COLO668 (cell line): ENCODE measurements at regions not wholly inside any gene's neighbourhood (a gene's known extent, or its start where the extent isn't known, plus 50 kb on each side); places are given as distances from the start of the nearest gene placed in this dataset.
A peak's percentile ranks its signal among the peaks of the same experiment; 100 is the strongest.

Source experiments
- DNase-seq: peaks from one replicate; lab custom pipeline; 2025; ENCODE audit not compliant: unreplicated experiment; lab: John Stamatoyannopoulos, UW

- DNase-seq, result no peak
Observed at GRCh38 chr4:185921583-185922555, 109.9 kb upstream of the SORBS2 start.

DNA sequence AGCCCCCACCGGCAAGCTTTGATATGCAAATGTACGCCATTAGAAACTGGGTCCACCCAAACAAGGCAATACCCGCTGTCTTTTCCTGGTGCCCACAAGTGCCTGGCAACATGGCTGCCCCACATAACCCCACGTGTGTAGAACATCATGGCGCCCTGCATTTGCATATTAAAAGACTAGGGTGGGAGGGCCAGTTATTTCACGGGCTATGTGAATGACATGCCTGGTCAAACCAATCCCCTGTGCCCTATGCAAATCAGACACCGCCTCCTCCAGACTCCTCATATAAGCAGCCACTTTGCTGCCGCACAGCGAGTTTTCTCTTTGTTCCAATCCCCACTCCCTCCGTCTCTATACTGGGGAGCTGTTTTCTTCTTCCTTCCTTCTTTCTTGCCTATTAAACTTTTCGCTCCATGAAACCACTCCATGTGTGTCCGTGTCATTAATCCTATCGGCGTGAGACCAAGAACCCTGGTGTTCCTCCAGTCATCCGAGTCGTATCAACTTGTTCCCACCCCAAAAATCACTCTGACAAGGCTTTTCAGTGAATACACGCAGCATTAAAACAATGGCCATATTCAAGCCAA, 112.6 kb upstream of the SORBS2 start:
- DNase-seq, result no peak

DNA sequence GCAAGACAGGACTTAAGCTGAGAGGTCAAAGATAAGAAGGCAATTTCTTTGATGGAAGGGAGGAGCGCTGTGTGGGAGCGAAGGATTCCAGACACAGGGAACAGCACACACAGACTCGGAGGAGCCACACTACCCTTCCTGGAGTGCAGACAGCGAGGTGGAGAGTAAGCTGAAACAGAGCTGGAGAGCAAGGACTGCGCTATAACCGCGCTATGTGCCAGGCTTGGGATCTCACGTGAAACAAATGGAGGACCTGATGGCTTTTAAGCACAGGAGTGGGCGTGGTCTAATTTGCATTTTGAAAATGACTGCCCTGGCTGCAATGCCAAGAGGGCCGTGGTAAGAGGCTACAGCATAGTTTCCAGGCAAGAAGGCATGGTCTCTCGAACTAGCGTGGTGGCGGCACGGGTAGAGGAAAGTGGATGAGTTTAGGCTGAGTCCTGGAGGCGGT, 113.9 kb upstream of the SORBS2 start:
- no peak for DNase-seq

DNA sequence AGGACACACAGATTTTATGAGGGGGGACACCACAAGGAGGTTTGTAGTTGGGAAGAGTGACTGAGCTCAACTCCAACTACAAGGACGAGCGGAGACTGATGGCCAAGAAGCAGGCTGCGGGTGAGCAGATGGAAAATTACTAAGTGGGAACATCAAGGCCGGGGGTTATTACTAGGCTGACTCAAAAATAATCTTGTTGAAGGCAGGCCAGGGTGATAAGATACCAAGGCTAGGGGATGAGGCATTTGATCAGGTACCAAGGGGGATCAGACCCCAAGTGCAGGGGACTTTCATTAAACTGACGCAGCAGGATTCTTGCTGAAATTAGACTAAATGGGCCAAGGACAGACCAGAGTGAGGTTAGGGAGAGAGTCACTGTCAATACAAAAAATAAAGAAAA, 119.4 kb upstream of the SORBS2 start:
- DNase-seq, result no peak

DNA sequence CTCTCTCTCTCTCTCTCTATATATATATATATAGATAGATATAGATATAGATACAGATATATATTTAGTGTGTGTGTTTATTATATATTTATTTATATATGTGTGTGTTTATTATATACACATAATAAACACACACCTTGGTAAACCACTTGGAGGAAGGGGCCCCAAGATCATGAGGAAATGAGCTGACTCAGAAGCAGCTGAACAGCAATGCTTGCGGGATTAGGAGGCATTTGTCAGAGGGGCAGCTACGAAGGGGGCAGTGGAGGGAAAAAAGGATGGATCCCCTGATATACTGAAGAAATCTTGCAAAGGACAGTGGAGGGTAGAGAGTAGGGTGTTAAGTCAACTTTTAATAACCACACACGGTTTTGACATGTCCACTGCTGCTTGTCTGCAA, 120.0 kb upstream of the SORBS2 start:
- DNase-seq, result no peak

DNA sequence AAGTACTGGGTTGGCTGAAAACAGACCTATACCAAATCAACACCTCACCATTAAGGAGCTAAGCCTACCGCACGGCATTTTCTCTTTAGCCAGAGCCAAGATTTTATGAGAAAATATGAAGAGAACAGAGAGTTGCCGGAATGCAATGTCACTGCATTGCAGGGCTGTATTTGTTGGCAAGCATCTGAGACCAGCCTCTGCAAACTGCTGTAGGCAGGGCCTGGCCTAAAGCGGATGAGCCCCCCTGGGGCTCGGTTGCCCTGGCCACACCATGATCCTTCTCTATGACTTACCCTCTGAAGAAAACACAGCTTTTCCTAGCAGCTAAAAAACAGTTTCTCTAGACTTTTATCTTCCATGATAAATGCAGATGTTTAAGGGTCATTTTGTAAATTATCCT, 120.5 kb upstream of the SORBS2 start:
- no peak for DNase-seq

DNA sequence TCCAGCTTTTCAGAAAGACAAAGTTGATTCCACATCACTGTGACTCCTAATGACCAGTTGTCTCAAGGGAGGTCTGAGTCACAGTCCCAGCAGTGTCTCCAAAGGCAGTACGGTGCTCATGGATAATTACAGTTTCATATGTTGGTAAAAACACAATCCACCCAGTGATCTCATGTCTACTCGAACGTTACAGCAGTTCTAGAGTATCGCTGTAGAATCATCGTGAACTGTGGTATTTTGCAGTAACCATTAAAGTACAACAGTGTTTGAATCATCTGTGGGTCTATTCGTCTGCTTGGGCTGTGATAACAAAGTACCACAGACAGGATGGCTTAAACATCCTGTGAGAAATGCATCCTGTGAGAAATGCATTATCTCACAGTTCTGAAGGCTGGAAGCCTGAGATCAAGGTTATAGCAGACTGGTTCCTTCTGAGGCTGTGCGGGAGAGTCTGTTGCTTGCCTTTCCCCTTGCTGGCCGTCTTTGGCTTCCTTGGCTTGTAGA, 121.1 kb upstream of the SORBS2 start:
- no peak for DNase-seq

DNA sequence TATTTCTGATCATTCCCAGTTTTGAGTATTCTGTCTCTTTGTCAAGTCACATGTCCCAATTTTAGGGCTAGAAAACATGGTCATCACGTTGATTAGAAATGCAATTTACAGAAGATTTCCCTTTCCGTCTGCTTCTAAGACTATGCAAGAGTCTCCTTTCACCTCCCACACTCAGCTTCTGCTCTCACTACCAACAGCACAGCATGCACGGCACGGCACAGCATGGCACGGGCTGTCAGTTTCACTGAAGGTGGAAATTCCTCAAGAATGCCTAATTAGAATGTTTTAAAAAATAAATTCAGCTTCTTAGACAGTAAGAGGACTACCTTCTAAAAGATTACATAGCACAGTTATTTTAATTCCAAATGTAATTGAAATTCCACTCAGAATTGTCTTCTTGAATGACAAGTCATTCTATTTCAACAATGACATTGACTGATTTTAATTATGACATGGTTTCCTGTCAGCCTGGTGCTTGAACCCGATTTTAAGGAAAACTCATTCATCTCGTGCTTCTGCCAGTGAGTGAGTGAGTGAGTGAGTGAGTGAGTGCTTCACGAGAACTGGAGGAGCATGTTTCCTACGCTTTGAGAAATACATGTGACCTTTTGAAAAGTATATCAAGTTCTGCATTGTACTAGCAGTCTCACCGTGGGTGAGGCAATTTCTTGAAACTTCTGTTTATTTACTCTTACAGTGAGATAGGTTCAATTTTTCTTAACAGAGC, 124.8 kb upstream of the SORBS2 start:
- DNase-seq, result no peak

DNA sequence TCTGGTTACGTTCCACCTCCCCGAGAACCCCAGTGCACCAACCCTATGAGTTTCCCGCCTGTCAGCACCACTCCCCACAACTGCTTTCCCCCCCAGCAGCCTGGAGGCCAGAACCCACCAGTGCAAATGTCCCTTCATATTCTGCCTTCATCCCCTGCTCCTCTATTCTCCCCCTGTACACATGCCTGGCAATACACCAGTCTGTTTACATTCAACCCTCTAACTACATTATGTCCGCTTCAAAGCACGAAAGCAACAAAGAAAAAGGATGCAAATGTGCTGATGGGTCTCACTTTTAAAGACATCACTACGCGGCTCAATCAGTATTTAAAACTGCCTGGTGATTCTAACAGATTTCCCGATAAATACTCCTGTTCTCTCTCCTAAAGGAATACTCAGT, 126.7 kb upstream of the SORBS2 start:
- DNase-seq, result no peak

- no peak for DNase-seq
Observed at GRCh38 chr4:185941461-185941860, 127.5 kb upstream of the TLR3 start.

DNA sequence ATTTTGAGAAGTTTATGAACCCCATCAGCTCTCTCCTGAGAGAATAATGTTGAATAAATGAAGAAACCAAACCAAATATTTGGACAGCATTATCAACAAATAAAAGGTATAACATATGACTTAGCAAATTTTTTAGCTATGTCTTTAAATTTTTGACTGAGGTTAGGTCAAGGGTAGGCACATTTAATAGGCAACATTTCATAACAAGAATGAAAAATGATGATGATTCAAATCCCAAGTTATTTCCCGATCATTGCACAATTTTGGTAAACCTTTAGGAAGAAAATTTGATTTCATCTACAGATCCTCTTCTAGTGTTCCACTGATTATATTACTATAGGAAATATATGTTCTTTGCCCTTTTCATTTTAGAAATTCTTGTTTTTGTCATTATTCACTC, 123.7 kb upstream of the TLR3 start:
- DNase-seq, result no peak

DNA sequence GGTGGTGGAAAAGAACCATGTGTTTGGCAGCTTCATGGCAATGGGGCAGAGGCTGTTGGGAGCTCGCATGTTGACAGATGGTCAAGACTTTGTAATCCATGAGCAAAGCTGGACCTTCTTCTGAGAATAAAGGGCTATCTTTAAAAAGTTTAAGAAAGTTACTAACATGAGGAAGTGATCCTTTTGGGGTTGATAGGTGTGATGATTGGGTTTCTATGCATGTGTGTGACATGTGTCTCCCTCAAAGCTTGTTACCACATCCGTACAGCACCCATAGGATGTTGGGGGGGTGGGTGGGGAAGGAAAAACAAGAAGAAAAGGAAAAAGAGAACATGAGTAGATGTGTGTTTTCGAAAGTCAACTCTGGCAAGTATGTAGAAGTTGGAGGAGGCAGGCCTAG, 123.0 kb upstream of the TLR3 start:
- DNase-seq, result no peak

GRCh38 chr4:185950891-185951290, 118.1 kb upstream of the TLR3 start:
- DNase-seq, result no peak

GRCh38 chr4:185955151-185955770, 113.7 kb upstream of the TLR3 start:
- no peak for DNase-seq

- DNase-seq, result no peak
Observed at GRCh38 chr4:185955826-185956543, 113.0 kb upstream of the TLR3 start.

GRCh38 chr4:185956544-185956940, 112.4 kb upstream of the TLR3 start:
- DNase-seq, result no peak

DNA sequence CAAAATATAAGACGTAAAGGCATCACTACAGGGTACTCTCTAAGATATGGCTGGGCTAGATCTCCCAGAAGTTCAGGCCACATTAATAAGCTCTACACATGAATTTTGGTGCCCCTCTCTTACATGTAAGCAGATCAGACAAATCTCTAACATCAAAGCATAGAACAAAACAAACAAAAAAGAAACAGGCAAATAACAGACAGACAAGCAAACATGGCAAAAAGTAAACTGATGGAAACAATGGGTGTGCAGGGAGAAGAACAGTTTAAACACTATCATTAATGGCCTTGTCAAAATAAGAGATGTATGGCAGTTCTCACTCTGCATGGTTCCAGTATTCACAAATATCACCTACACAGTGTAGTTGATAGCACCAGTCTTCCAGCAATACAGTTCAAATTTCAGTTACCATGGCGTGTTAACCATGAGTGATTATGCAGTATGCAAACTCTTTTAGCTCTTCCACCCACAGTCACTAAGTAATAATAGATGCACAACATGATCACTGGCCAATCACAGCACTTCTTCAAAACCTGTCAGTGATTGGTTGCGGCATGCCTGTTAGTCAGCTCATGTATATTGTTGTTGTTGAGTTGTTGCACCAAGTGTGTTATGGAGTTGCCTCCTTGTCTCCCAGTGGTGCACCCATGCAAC, 110.7 kb upstream of the TLR3 start:
- peak; percentile 23 for DNase-seq

DNA sequence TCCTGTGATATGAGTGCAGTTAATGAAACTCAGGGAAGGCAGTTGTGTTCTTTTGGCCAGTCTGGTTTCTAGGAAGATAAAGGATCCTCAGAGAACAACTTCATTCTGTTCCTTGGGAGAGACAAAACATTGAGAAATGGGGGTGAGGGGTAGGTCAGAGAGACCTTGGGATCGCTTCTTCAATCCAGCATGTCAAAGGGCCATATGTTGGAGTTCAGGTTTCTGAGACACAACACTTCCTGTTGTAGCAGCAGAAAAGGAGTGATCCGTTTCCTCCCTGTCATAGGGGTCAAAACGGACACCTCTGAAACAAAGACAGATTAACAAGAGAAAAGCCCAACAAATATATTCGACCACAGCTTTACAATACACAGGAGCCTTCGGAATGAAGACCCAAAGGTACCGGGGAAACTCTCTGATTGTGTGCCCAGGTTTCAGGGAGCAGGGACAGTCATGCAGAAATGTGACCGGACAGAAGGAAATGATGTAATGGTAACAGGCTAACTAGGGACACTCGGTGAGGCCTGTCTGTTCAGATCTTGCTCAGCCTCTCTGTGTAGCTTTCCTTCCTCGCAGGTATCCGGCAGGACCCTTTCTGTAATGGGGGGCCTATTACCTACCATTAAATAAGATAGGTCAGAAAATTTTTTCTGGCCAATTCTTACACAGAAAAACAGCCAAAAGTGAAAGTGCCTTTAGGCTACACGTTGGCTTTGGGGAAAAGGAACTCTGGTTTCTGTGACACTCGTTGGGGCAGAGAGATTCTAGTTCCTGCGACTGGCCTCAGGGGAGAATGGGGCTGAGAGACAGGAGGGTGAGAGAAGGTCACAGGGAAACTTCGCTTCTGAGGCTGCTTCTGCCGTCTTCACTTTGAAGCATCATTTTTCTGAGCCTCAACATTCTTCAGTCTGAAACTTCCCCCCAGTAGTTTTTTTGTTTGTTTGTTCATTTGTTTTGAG, 103.3 kb upstream of the TLR3 start:
- DNase-seq, result no peak

DNA sequence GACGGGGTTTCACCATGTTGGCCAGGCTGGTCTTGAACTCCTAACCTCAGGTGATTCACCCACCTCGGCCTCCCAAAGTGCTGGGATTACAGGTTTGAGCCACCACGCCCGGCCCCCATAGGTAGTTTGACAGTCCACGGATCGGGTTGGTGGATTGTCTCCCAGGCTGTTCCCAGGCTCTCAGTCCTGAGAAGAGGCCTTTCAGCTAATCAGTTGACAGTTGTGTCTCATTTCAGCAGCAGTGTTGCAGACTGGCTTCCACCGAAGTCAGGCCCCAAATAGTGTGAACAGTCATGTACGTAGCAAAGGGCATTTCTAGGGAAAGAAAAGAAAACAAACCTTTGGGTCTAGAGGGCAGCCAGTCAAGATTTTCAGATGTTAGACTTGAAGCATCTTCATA, 102.4 kb upstream of the TLR3 start:
- no peak for DNase-seq
